HEK293T (cell line): ENCODE measurements at regions not wholly inside any gene's neighbourhood (a gene's known extent, or its start where the extent isn't known, plus 50 kb on each side); places are given as distances from the start of the nearest gene placed in this dataset.

ENCODE experiments used
- FOXK2 ChIP-seq: fragments of 450-650 bp; IDR thresholded peaks from 2 replicates; pipeline ENCODE4 v1.6.1; 2016; ENCODE audit warnings: mild to moderate bottlenecking
- FOXM1 ChIP-seq: fragments of 450-650 bp; IDR thresholded peaks from 2 replicates; pipeline ENCODE4 v1.6.1; 2017; ENCODE audit warnings: mild to moderate bottlenecking, borderline replicate concordance
- PKNOX1 ChIP-seq: fragments of 450-650 bp; IDR thresholded peaks from 2 replicates; pipeline ENCODE4 v1.6.1; 2016
- SP1 ChIP-seq: fragments of 450-650 bp; IDR thresholded peaks from 2 replicates; pipeline ENCODE4 v1.6.1; 2017
- TARDBP ChIP-seq: fragments of 450-650 bp; IDR thresholded peaks from 2 replicates; pipeline ENCODE4 v1.6.1; 2016

GRCh38 chr17:5706577-5707210 lies 122.4 kb upstream of the NLRP1 start:
- no peak for TF ChIP-seq TARDBP
- TF ChIP-seq SP1: no peak
- TF ChIP-seq FOXK2: no peak
- TF ChIP-seq PKNOX1: no peak
- TF ChIP-seq FOXM1: no peak
